Calu3 (cell line): ENCODE measurements at regions not wholly inside any gene's neighbourhood (a gene's known extent, or its start where the extent isn't known, plus 50 kb on each side); places are given as distances from the start of the nearest gene placed in this dataset.
A peak's percentile ranks its signal among the peaks of the same experiment; 100 is the strongest.

Source experiments
- BruUV-seq: library from RNA; stranded (reverse); fragments of 400-500 nt; replicated peaks from 2 replicates; lab custom pipeline; 2021; lab: Mats Ljungman, UMichigan
- CTCF ChIA-PET: fragments of 300-600 bp; sonication (Branson Sonifier 250); formaldehyde crosslinking; loops from one replicate; lab custom pipeline; 2022; ENCODE audit warnings: antibody characterized with exemption; lab: Charles Lee
- DNase-seq: peaks from one replicate; pipeline ENCODE4 v3.0.0; 2022
- H3K27ac Mint-ChIP-seq: one replicate; pipeline ENCODE4 v1.8.0; 2022; ENCODE audit warnings: mixed read lengths; ENCODE audit not compliant: unreplicated experiment
- H3K27me3 Mint-ChIP-seq: one replicate; pipeline ENCODE4 v1.8.0; 2022; ENCODE audit warnings: mixed read lengths; ENCODE audit not compliant: unreplicated experiment
- H3K36me3 Mint-ChIP-seq: one replicate; pipeline ENCODE4 v1.8.0; 2022; ENCODE audit warnings: mild to moderate bottlenecking, moderate library complexity, mixed read lengths; ENCODE audit not compliant: insufficient read depth, unreplicated experiment
- H3K4me1 Mint-ChIP-seq: one replicate; pipeline ENCODE4 v1.8.0; 2022; ENCODE audit warnings: mild to moderate bottlenecking, low read depth, mixed read lengths; ENCODE audit not compliant: unreplicated experiment
- H3K4me3 Mint-ChIP-seq: one replicate; pipeline ENCODE4 v1.8.0; 2022; ENCODE audit warnings: mild to moderate bottlenecking, low read depth, moderate library complexity, mixed read lengths; ENCODE audit not compliant: unreplicated experiment
- H3K9me3 Mint-ChIP-seq: one replicate; pipeline ENCODE4 v1.8.0; 2022; ENCODE audit warnings: low read depth, mixed read lengths; ENCODE audit not compliant: unreplicated experiment
- intact Hi-C: fragments of 100-400 bp; cut with micrococcal nuclease; formaldehyde crosslinking; loops from one replicate; pipeline ENCODE4 v1.10.0; 2022; ENCODE audit not compliant: unreplicated experiment
- TF ChIP-seq, protein P1 (sequence below): fragments of 200-600 bp; IDR thresholded peaks from one replicate; pipeline ENCODE4 v1.8.0; 2022; ENCODE audit warnings: antibody characterized with exemption; ENCODE audit not compliant: unreplicated experiment

DNA sequence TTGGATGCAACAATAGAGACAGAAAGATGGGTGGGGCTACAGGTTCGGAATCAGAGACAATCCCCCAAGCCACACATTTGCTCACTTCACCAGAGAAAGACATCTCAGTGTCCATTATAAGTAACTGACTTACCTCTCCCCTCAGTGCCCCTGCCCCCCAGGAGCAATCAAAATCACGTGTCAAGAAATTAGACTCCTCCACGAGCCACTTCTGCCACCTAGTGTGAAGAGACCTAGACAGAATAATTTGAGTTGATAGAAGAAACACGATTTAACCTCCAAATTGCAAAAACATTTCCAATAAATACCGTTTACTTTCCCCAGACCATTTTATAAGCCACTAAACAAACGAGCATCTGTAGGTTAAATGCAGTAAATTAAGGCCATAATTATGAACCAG lies 123.2 kb downstream of the SLC30A10 start:
- Mint-ChIP-seq H3K36me3 (no peaks in the 10 kb centered on the region), H3K9me3 (no peaks in the 10 kb centered on the region), H3K4me1 (no peaks in the 10 kb centered on the region), H3K27me3 (peaks cover 26% of the 10 kb centered on the region), H3K4me3 (no peak overlapping the region), H3K27ac (no peak overlapping the region)
- peak; percentile 16 for DNase-seq
- intact Hi-C loops, result no loop called here
- no TSS peak for BruUV-seq
- TF ChIP-seq, protein P1, sequence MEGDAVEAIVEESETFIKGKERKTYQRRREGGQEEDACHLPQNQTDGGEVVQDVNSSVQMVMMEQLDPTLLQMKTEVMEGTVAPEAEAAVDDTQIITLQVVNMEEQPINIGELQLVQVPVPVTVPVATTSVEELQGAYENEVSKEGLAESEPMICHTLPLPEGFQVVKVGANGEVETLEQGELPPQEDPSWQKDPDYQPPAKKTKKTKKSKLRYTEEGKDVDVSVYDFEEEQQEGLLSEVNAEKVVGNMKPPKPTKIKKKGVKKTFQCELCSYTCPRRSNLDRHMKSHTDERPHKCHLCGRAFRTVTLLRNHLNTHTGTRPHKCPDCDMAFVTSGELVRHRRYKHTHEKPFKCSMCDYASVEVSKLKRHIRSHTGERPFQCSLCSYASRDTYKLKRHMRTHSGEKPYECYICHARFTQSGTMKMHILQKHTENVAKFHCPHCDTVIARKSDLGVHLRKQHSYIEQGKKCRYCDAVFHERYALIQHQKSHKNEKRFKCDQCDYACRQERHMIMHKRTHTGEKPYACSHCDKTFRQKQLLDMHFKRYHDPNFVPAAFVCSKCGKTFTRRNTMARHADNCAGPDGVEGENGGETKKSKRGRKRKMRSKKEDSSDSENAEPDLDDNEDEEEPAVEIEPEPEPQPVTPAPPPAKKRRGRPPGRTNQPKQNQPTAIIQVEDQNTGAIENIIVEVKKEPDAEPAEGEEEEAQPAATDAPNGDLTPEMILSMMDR, result peak; percentile 18
- CTCF ChIA-PET, result no interaction called here

DNA sequence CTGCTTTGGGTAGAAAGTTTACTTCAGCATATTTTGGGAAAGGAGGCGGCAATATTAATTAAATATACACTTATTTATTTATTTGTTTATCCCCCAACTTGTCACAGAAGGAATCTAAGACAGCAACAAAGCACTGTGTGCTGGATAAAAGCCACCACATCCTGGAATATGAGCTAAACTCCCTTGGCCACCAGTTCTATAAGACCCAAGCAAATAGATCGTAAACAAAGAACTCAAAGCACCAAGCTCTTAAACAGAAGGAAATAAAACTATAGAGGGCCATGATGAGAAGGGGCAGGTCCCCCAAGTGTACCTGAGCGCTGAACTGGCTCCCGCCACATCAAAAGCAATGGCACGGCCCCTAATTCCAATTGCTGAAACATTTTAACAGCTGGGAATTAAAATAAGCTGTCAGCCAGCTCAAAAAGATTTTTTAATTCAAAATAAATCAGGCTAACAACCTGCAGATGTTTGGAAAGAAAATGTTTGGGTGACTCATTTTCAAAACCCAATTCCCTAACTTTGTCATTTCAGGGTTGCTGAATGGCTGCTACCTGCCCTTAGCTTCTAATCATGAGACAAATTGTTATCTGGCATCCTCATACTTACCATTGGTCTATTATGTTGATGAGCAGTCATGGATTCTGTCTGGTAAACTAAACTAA lies 127.1 kb downstream of the SLC30A10 start:
- H3K36me3 Mint-ChIP-seq, result no peaks in the 10 kb centered on the region
- H3K9me3 Mint-ChIP-seq, result no peaks in the 10 kb centered on the region
- intact Hi-C loops, result no loop called here
- no TSS peak for BruUV-seq
- TF ChIP-seq, protein P1, result no peak
- no peaks in the 10 kb centered on the region for H3K4me1 Mint-ChIP-seq
- DNase-seq, result no peak
- H3K4me3 Mint-ChIP-seq, result no peak overlapping the region
- no peaks in the 10 kb centered on the region for H3K27me3 Mint-ChIP-seq
- no peak overlapping the region for H3K27ac Mint-ChIP-seq
- CTCF ChIA-PET, result interaction anchor here (0.7 kb wide), 1 partner anchor 11 kb away, joined by 3 read pairs; no protein-coding TSS in a partner anchor

DNA sequence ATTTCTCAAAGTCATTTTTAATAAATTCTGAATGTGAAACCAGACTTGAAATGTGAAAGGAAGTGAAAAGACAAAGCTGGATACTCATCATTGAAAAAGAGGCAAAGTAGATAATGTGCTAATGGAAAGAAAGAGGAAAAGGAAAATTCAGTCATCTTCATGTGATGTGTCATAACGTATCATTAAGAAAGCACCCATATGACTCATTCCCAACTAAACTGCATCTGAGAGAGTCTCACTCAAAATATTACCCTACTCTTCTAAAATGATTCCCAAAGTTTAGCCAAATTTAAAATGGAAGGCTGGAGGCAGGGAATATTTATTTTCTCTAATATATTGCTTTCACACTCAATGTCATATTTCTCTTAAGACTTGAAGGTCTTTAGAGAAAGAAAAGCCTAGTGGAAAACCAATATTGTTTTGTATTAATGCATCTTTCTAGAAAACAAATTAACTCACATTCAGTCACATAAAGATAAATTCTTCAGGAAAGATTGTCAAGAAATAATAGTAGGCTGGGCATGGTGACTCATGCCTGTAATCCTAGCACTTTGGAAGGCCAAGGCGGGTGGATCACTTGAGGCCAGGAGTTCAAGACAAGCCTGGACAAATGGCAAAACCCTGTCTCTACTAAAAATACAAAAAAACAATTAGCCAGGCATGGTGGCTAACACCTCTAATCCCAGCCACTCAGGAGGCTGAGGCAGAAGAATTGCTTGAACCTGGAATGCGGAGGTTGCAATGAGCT lies 129.9 kb downstream of the SLC30A10 start:
- Mint-ChIP-seq H3K9me3 (no peaks in the 10 kb centered on the region), H3K27me3 (peaks cover 15% of the 10 kb centered on the region), H3K36me3 (no peaks in the 10 kb centered on the region), H3K4me3 (no peak overlapping the region), H3K4me1 (no peaks in the 10 kb centered on the region), H3K27ac (no peak overlapping the region)
- intact Hi-C loops, result no loop called here
- BruUV-seq, result no TSS peak
- TF ChIP-seq, protein P1, result no peak
- CTCF ChIA-PET, result no interaction called here
- no peak for DNase-seq

DNA sequence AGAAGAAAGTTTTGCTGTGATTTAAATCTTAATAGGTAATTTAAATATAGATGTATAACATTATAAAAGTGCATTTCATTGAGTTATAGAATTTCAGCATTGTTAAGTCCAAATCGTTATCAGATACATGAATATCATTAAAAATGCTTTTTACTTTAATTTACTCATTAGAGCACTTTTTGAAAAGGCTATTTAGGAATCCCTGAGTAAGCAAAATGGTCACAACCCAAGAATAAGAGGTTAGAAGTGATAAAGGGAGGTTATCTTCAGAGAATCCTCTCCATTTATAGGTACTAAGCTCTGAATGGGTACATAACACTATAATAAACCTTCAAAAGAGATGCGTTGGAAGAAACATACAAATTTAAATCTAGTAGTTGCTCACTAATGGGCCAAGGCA lies 130.7 kb downstream of the SLC30A10 start:
- peaks cover 18% of the 10 kb centered on the region for H3K27me3 Mint-ChIP-seq
- TF ChIP-seq, protein P1, result no peak
- H3K9me3 Mint-ChIP-seq, result no peaks in the 10 kb centered on the region
- no peaks in the 10 kb centered on the region for H3K36me3 Mint-ChIP-seq
- no peaks in the 10 kb centered on the region for H3K4me1 Mint-ChIP-seq
- no peak overlapping the region for H3K27ac Mint-ChIP-seq
- DNase-seq, result no peak
- BruUV-seq, result no TSS peak
- CTCF ChIA-PET, result interaction anchor here (1.2 kb wide), 1 partner anchor 222 kb away, joined by 4 read pairs; no protein-coding TSS in a partner anchor
- no peak overlapping the region for H3K4me3 Mint-ChIP-seq
- intact Hi-C loops, result no loop called here
